HG03575 (cell line): ENCODE measurements at regions not wholly inside any gene's neighbourhood (a gene's known extent, or its start where the extent isn't known, plus 50 kb on each side); places are given as distances from the start of the nearest gene placed in this dataset.

ENCODE experiments used
- ATAC-seq: cut with Tn5 transposase; IDR thresholded peaks from one replicate; pipeline ENCODE4 v1.9.1; 2021; ENCODE audit not compliant: unreplicated experiment, insufficient number of reproducible peaks, low FRiP score; ENCODE audit errors: extremely low read depth

GRCh38 chr11:27200779-27201453 lies 160.3 kb downstream of the BBOX1 start:
- ATAC-seq = no peak

- ATAC-seq = no peak
Measured at GRCh38 chr11:27196203-27196897, 155.7 kb downstream of the BBOX1 start.

GRCh38 chr11:27195837-27196202 lies 155.2 kb downstream of the BBOX1 start:
- ATAC-seq = no peak

DNA sequence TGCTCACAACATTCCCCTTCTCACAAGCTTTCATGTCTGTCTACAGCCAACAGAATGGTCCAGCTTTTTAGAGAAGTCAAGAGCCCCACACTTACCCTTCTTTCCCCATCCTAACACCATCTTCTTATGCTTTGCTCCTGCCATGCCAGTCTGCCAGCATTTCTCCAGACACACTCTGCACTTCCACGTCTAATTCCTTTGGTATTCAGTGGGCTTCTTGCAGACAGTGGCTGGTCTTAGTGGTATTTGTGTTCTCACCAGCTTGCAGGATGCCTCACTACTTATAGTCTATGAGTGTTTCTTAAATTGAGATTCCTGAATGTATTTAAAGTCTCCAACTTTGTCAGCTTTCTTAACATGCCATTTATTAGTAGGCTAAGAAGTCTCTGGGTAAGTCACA lies 154.4 kb downstream of the BBOX1 start:
- no peak for ATAC-seq

DNA sequence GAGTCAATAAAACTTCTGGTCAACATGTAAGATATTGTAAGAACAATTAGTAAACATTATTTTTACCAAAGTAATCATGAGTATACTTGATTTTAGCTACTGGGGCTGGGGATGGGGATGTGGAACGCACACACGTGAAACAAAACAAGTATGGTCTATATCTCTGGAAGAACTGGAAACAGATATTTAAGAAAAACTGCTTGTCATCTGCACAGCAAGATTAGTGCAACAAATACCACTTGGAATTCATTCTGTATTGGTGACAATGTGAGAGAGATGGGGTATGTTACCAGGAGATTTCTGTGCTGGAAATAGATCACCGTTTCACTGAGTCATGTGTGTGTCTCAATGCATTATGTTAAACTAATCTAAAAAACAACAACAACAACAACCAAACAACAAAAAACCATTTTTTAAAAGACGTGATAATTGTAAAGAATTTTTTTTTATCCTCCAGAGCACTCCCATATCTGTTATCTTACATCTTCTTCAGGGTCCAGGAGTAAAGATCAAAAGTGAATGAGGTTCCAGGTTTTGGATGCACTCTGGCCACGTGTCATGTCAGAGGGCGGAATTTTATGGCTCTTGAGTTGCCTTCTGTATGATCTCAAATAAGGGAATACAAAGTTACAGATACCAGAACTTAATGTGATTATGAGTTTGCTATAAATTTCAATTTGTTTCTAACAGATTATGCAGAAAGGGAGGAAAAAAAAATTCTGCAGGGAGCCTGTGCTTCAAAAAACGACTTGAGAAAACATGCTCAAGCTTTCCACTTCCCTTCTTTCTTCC lies 153.0 kb downstream of the BBOX1 start:
- no peak for ATAC-seq

DNA sequence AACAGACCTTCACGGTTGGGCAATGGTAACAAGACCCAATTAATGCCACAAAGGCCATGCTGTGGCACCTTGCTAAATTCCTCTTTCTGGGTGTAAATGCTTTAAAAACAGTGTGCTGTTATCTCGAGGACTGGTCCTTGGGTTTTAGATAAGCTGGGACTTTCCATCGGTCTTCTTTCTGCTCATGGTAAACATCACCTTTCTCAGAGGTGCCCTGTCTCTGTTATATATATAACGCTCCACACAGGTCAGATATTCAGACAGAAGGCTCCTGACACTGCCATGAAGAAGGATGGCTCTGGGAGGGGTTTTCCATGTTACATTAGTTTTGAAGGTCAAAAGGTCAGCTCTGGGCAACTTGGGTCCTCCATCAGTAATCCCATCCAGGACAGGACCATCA lies 151.6 kb downstream of the BBOX1 start:
- no peak for ATAC-seq

DNA sequence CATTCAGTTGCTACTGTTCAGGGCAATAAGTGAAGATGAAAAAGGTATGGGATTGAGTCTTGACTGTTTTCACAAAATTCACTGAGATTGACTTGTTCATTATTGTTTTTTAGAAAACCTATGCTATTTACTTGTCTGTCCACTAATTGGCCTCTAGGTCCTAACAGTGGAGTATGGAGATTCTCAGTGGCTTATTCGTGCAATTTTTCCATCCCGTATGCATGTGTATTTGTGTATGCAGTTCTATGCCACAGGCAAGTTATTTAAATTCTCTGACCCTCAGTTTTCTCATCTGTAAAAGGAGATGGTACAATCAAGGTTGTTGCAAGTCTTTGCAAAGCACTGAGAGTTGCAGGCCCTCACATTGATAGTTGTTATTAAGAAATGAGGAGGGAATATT lies 151.0 kb downstream of the BBOX1 start:
- ATAC-seq = no peak

- no peak for ATAC-seq
Measured at GRCh38 chr11:27188696-27189095, 148.1 kb downstream of the BBOX1 start.

DNA sequence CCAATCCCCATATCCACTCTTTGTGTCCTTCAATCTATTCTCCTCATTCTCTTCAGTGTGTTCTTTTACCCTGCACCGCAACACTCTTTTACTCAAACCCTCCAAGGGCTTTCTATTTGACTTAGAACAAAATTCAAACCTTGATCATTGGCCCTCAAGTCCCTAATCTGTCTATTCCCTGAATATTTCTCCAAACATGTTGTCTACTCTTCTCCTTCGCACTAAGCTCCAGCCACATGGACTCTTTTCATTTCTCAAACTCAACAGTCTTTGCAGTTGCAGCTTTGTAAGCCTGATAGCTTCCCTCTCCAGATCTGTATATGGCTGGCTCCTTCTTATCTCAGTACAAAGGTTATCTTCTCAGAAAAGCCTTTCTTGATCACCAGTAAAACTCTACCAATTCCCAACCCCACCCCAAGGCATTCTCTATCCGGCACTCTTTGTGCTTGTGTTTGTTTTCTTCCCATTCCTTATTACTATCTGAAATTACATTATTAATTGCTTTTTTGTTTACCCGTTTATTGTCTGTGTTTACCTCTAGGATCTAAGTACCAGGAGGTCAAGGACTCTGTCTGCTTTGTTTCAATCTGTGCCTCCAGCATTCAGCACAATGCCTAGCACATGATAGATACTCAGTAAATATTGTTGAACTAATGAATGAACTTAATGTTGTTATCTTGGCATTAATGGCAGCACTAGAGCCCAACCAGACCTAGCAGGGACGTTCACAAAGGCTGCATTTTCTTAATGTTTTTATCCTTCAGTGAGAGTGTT lies 147.4 kb downstream of the BBOX1 start:
- no peak for ATAC-seq

GRCh38 chr11:27187075-27187847 lies 146.6 kb downstream of the BBOX1 start:
- no peak for ATAC-seq

DNA sequence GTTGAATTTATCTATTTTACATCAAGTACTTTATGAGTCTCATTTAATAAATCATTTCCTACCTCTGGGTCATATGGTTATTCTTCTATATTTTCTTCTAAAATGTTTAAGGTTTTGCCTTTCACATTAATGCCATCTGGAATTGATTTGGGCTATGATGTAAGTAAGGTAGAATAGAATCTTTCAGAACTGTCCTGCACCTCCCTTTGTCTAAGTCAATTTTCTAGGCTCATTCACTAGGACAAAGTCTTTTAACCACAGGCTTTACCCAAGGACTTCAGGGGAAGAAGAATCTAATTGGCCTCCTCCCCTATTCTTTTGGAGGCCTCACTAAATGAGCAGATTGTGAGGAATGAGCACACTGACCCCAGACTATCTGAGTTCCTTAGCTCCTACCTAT lies 146.0 kb downstream of the BBOX1 start:
- ATAC-seq = no peak

DNA sequence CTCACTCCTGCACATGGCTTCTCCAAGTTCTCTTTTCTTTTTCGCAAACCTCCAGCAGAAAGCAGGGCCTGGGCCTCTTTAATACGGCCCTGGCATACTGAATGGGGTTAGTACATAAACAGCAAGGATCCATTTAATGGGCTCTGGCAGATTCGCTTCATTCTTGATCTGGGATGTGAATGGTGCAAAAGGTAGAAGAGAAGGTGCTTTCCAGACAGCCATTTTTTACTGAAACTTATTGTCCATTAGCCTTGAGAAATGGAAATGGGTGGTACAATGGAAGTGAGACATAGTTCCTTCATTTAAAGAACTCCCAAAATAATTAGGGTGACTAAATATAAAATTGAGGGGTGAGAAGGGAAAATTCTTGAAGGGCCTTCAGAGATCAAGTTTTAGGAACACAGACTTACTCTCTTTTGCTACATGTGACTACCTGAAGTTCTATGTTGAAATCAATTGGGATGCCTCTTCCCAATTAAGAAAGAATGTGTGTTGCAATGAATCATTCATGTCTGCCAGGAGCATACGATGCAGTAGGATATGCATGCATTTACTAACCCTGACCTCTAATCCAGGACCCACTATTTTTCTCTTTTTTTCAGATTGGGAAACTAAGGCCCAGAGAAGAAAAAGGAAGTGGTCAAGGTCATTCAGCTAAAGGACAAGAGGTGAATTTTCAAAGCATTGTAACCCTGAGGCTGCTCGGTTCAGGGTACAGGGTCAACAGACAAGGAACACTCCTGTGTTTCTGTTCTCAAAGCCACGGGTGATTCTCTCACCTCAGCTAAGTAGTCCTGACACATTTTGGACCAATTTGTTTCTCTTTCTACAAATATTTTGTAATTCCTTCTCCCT lies 144.1 kb downstream of the BBOX1 start:
- ATAC-seq = no peak

GRCh38 chr11:27183672-27184457 lies 143.2 kb downstream of the BBOX1 start:
- no peak for ATAC-seq

DNA sequence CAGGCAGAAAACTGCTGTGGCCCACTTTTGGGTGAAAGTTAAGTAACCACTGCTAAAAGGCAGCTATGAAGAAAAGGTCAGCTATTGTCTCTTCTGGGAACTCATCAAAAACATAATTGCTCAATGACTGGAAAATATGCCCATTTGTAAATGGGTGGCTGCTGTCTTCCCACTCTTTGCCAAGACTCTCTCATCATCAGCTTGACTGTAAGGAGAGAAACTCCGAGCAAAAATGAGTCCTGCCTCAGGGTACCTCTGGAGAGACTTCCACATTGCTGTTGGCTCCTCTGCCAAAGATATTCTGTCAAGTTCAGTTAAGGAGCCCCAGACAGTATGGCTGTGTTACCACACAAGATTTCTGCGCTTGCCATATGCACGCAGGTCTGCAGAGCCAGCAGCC lies 138.7 kb downstream of the BBOX1 start:
- no peak for ATAC-seq

DNA sequence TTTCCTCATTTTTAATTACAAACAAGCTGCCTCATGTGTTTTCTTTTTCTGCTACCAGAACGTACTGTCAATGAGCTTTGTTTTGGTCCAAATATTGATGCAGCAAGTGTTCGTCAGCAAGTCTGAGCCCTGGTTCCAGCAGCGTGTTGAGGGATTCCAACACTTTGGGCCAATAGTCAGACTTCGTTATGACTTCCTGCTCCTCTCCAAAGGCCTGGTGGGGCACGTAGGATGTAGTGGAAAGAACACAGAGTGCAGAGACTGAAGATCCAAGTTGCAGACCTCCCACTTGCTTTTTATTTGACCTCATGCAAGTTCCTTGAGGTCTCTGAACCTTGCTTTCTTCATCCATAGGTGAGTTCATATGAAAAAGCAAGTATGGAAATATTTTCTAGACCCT lies 138.2 kb downstream of the BBOX1 start:
- no peak for ATAC-seq
